GM12878 (cell line): ENCODE measurements at regions not wholly inside any gene's neighbourhood (a gene's known extent, or its start where the extent isn't known, plus 50 kb on each side); places are given as distances from the start of the nearest gene placed in this dataset.

Experiments used
- BRCA1 ChIP-seq: IDR thresholded peaks from 2 replicates; pipeline ENCODE4 v1.6.1; 2011; ENCODE audit warnings: low read depth, low read length, improper control_type of control experiment
- ETV6 ChIP-seq, 2 experiments: fragments of 450-650 bp in 1 of 2; IDR thresholded peaks in 1 of 2; conservative IDR thresholded peaks in 1 of 2; 2 replicates each; pipeline ENCODE4 v1.6.1; 2014; ENCODE audit warnings: antibody characterized with exemption in 1 of 2, borderline replicate concordance in 1 of 2, low read depth in 1 of 2, mild to moderate bottlenecking in 1 of 2, moderate library complexity in 1 of 2
- RB1 ChIP-seq: fragments of 450-650 bp; formaldehyde crosslinking; IDR thresholded peaks from 2 replicates; pipeline ENCODE4 v1.6.1; 2017; ENCODE audit warnings: mild to moderate bottlenecking, borderline replicate concordance
- SP1 ChIP-seq: IDR thresholded peaks from one replicate; pipeline ENCODE4 v1.6.1; 2011; ENCODE audit warnings: low read depth, low read length
- TAF1 ChIP-seq: IDR thresholded peaks from 2 replicates; pipeline ENCODE4 v1.6.1; 2011; ENCODE audit warnings: mild to moderate bottlenecking, low read depth, low read length, borderline replicate concordance
- ZNF384 ChIP-seq: IDR thresholded peaks from 2 replicates; pipeline ENCODE4 v1.6.1; 2012; ENCODE audit warnings: low read depth, mild to moderate bottlenecking, low read length, improper control_type of control experiment, borderline replicate concordance
- TF ChIP-seq, protein P1 (sequence below): IDR thresholded peaks from 2 replicates; pipeline ENCODE4 v1.6.1; 2012; ENCODE audit warnings: low read depth, low read length, improper control_type of control experiment
- TF ChIP-seq, protein P2 (sequence below): IDR thresholded peaks from 2 replicates; pipeline ENCODE4 v1.6.1; 2012; ENCODE audit warnings: low read depth, low read length, improper control_type of control experiment
- TF ChIP-seq, protein P3 (sequence below): fragments of 450-650 bp; formaldehyde crosslinking; IDR thresholded peaks from 2 replicates; pipeline ENCODE4 v1.5.0; 2022; ENCODE audit warnings: mild to moderate bottlenecking, missing genetic modification characterization
- TF ChIP-seq, protein P4 (sequence below), 3 experiments: IDR thresholded peaks in 2 of 3; conservative IDR thresholded peaks in 1 of 3; 2 replicates each; pipeline ENCODE4 v1.5.1; 2011; ENCODE audit warnings: low read depth in 3 of 3, low read length in 3 of 3, mild to moderate bottlenecking in 3 of 3, control low read depth in 2 of 3, moderate library complexity in 2 of 3, inconsistent platforms in 1 of 3, mixed read lengths in 1 of 3; ENCODE audit not compliant: control insufficient read depth in 2 of 3, insufficient read depth in 1 of 3; ENCODE audit errors: extremely low read depth in 1 of 3

DNA sequence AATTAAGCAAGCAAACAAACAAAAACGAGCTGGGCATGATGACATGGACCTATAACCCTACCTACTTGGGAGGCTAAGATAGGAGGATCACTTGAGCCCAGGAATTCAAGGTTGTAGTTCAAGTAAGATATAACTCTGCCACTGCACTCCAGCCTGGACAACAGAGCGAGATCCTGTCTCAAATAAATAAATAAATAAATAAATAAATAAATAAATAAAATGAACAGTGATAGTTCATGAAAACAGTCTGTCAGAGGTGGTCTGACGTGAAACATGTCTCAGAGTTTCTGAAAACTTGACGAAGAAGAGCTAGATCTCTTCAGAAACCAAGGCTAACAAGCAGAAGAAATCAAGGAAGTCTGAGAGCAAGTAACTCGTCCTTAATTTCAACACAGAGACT, 188.8 kb upstream of the GPC6 start:
- no peak for TF ChIP-seq BRCA1
- TF ChIP-seq, protein P1, sequence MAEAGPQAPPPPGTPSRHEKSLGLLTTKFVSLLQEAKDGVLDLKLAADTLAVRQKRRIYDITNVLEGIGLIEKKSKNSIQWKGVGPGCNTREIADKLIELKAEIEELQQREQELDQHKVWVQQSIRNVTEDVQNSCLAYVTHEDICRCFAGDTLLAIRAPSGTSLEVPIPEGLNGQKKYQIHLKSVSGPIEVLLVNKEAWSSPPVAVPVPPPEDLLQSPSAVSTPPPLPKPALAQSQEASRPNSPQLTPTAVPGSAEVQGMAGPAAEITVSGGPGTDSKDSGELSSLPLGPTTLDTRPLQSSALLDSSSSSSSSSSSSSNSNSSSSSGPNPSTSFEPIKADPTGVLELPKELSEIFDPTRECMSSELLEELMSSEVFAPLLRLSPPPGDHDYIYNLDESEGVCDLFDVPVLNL: no peak
- TF ChIP-seq, protein P2, sequence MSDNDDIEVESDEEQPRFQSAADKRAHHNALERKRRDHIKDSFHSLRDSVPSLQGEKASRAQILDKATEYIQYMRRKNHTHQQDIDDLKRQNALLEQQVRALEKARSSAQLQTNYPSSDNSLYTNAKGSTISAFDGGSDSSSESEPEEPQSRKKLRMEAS: no peak
- TF ChIP-seq RB1: no peak
- TF ChIP-seq, protein P3, sequence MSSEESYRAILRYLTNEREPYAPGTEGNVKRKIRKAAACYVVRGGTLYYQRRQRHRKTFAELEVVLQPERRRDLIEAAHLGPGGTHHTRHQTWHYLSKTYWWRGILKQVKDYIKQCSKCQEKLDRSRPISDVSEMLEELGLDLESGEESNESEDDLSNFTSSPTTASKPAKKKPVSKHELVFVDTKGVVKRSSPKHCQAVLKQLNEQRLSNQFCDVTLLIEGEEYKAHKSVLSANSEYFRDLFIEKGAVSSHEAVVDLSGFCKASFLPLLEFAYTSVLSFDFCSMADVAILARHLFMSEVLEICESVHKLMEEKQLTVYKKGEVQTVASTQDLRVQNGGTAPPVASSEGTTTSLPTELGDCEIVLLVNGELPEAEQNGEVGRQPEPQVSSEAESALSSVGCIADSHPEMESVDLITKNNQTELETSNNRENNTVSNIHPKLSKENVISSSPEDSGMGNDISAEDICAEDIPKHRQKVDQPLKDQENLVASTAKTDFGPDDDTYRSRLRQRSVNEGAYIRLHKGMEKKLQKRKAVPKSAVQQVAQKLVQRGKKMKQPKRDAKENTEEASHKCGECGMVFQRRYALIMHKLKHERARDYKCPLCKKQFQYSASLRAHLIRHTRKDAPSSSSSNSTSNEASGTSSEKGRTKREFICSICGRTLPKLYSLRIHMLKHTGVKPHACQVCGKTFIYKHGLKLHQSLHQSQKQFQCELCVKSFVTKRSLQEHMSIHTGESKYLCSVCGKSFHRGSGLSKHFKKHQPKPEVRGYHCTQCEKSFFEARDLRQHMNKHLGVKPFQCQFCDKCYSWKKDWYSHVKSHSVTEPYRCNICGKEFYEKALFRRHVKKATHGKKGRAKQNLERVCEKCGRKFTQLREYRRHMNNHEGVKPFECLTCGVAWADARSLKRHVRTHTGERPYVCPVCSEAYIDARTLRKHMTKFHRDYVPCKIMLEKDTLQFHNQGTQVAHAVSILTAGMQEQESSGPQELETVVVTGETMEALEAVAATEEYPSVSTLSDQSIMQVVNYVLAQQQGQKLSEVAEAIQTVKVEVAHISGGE (CRISPR knock-in tag): no peak
- no peak for TF ChIP-seq ETV6 (conservative IDR thresholded peaks at IDR 0.05 in 1 of 2, IDR thresholded peaks at IDR 0.05 in 1 of 2; ENCODE audit: borderline replicate concordance in 1 of 2, low read depth in 1 of 2)
- no peak for TF ChIP-seq SP1
- TF ChIP-seq, protein P4, sequence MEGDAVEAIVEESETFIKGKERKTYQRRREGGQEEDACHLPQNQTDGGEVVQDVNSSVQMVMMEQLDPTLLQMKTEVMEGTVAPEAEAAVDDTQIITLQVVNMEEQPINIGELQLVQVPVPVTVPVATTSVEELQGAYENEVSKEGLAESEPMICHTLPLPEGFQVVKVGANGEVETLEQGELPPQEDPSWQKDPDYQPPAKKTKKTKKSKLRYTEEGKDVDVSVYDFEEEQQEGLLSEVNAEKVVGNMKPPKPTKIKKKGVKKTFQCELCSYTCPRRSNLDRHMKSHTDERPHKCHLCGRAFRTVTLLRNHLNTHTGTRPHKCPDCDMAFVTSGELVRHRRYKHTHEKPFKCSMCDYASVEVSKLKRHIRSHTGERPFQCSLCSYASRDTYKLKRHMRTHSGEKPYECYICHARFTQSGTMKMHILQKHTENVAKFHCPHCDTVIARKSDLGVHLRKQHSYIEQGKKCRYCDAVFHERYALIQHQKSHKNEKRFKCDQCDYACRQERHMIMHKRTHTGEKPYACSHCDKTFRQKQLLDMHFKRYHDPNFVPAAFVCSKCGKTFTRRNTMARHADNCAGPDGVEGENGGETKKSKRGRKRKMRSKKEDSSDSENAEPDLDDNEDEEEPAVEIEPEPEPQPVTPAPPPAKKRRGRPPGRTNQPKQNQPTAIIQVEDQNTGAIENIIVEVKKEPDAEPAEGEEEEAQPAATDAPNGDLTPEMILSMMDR (IDR thresholded peaks at IDR 0.05 in 2 of 3, conservative IDR thresholded peaks at IDR 0.05 in 1 of 3; ENCODE audit: control insufficient read depth in 2 of 3, extremely low read depth in 1 of 3, insufficient read depth in 1 of 3, low read depth in 3 of 3, low read length in 3 of 3): no peak
- no peak for TF ChIP-seq ZNF384
- TF ChIP-seq TAF1: no peak
